GM19025 (cell line): ENCODE measurements at regions not wholly inside any gene's neighbourhood (a gene's known extent, or its start where the extent isn't known, plus 50 kb on each side); places are given as distances from the start of the nearest gene placed in this dataset.

Experiments
- ATAC-seq: cut with Tn5 transposase; IDR thresholded peaks from one replicate; pipeline ENCODE4 v1.9.1; 2021; ENCODE audit warnings: mild to moderate bottlenecking, low read depth, moderate library complexity; ENCODE audit not compliant: unreplicated experiment

DNA sequence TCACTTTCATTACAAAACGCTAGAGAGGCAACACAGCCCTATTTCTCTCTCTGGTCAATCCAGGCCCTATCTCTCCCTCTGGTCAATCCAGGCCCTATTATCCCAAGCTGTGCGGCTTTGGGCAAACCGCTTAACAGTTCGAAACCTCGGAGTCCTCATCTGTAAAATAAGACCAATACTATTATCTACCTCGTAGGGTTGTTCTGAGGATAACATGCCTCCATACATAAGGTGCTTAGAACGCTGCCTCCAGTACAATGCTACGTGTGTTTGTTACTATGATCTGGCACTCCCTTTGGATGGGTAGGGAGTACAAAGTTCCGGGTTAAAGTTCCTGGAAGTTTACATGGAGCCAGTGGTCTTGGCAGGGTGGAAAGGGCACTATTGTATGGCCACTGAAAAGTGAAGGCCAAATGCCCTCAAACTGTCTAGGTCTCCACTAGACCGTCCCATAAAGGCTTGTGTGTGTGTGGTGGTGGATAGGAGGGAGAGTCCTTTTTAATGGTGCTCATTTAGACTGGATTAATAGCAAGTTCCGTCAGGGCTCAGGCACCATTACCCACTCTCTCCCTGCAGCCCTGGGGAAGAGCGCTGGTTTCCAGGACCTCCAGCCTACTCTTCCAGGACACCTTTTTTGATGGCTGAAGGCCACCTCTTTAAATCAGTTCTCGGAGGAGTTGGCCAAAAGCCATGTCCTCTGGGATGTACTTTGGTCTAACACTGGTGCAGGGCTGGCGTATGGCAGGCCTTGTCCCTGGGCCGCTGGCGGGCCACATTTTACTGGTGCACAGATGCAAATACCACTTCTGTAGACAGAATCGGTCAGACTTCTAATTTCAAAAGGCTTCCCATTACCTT is 75.6 kb upstream of the BCOR start:
- ATAC-seq: no peak

DNA sequence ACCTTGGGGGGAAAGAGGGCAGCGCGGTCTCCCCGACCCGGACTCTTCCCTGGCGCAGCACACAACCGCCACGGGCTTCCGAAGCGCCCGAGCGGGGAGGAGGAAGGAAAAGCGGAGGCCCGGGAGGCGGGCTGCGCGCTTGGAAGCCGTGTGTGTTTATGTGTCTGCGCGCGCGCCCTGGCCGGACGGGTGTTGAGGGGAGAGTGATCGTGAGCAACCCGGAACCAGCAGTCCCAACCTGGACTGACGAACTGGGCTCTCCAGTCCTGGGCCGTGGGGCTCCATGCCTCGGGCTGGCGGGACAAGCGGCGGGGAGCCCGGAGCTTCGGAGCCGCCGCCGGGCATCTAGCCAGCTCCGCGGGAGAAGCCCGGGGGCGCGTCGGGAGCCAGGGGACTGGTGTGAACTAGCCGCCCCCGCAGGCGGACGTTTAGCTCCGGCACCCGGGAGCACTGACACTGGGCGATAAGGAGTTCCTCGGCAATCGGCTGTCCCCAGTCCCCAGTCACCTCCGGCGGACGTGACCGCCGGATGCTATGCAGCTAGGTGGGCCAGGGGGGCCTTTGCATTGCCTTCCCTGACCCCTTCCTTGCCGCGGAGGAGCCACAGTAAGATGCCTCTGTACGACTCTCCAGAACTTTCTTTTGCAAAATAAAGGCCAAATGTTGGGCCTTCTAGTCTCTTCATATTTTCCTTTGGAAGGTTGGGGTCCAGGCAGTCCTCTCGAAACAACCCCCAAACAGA is 74.8 kb upstream of the BCOR start:
- no peak for ATAC-seq

DNA sequence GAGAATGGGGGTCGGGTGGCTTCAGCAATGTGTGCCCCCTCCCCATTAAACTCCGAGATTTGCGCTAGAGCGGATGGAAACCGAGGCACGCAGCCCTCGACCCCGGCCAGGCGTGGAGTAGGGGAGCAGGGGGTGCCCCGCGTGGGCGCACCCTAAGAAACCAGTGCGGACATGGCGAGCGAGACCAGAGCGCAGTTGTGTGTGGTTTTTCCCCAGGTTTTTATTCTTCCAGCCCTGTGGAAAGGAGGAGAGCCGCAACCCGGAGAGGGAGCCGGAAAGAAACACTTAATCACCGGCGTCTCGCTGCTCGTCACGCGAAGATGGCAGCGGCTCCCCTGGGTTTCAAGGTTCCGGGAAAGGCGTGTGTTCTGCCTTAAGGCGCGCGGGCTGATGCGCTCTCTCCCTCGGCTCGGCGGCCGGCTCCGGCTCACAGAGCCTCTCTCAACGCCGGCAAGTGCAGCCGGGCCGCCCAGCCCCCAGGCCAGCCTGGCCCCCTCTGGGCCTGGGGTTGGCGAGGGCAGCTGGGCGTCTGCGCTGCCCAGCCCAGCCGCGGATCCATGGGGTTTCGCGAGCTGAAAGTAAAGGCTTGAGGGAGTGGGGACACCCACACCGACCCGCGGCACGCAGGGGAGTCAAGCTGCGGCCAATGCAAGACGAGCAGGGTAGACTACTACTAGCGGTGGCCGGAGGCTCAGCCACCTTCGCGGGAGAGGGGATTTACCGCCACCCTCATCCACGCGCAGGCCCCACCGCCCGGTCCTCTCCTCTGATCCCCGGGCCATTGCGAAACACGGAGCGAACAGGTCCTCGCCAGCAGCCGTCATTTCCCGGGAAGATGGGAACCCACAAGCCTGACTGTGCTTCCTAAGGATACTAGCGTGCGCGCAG is 74.0 kb upstream of the BCOR start:
- no peak for ATAC-seq

DNA sequence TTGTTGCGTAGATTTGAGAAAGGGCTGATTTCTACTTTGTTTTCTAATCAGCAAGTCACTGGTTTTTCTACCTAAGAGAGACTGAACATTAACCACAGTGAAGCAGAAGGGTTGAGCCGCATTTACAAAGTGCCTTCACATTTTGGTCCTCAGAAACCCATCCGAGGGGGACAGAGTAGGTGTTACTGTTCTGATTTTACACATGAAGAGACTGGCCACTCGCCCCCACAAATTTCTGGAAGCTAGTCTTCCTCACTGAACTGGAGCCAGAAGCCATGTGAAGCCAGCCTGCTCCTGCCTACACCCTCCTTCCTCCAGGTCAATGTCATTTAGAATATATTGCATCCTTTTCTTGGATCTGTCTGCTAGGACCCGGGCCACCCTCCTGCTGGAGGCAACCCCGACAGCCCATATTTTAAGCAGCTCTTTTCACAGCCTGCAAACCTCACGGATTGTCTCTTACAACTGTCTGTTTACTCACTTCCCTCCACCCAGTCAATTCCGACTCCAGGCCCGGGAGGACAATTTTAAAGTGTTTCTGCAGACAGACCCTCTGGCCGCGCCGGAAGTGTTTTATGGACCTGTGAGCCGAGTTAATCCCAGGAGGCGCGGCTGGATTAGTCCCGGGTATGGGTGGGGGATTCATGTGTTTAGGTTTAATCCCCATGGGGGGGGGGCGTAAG is 73.2 kb upstream of the BCOR start:
- ATAC-seq: no peak

DNA sequence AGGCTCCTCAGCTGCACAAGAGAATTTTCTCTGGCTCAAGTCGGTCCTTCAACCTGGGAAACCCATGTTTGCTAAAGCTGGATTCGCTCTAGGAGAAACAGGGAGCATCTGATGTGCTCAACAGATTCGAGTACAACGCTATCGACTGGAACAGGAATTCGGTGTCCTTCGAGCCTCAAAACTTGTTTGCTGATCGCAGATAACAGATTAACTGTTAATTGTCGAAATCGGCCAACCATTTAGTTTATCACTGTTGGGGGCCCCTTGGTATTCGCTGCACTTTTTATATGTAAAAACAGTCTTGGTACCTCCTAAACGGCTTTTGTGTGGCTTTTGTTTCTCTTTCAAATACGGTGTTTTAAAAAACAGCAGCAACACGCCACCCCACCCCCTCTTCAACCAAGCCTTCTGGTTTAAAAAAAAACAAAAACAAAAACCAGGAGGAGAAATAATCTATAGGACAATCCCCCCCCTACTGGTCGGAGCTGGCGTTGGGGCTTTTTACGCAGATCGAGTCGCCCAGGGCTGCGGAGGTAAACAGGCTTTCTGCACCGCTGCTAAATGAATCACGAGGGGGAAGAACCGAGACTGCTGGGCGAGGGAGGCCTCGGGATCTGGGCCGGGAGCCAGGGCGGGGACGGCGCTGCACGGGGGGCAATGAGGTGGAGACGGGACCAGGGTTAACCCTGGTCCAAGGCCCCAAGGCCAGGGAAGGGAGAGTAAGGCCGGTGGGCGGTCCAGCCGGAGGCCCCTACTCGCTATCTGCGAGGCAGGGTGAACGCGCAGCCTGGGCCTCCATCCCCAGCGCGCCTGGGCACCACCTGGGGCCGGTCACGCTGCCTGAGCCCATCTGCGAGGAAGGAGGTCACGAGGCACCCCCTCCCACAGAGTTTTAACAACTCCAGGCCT is 71.7 kb upstream of the BCOR start:
- ATAC-seq: no peak

DNA sequence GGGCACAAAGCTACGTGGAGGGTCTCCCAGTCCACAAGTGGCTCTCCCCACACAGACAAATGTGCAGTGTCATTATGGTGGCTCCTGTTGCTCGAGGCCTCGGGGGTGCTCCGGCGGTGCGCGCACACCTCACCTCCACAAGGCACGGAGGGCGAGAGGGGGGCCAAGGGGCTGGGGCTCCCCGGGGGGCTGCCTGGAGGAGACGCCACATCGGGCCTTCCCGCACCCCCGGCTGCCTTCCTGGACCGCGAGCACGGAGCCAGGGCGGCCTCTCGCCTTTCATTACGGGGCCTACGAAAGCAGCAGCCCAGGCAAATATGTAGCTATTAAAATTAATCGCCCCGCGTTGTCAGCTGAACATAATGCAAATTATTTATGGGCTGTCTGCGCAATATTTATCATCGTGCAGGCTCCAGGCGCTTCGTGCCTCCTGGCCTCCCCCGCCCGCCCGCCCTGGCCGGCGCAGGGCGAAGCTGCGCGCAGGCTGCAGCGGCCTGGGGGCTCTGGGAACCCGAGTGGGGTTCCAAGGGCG is 70.8 kb upstream of the BCOR start:
- no peak for ATAC-seq

DNA sequence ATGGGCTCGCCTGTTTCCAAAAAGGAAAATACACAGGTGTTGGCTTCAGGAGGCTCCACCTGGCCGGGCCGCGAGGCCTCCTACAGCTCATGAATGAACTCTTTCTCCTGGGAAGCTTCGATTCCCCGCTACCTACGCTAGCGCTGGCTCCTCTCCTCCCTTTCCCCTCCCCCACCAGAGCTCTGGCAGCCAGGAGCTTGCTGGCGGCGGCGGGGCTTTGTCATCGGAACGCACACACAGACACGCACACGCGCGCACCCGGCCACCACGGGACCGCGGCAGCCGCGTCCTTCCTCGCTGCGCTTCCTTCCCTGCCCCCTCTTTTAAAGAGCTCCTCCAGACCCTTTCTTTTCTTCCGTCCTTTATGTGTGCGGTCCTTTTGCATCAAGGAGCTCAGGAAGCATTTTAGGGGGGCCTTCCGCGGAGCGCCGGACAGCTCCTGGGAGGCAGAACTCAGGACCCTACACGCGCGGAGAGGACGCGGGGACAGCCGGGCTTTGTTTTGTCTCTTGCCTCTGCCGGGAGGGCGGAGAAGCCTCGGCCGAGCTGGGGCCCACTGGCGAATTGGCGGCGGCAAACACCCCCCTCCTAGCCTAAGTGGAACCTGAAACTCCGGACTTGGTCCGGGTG is 70.2 kb upstream of the BCOR start:
- no peak for ATAC-seq

DNA sequence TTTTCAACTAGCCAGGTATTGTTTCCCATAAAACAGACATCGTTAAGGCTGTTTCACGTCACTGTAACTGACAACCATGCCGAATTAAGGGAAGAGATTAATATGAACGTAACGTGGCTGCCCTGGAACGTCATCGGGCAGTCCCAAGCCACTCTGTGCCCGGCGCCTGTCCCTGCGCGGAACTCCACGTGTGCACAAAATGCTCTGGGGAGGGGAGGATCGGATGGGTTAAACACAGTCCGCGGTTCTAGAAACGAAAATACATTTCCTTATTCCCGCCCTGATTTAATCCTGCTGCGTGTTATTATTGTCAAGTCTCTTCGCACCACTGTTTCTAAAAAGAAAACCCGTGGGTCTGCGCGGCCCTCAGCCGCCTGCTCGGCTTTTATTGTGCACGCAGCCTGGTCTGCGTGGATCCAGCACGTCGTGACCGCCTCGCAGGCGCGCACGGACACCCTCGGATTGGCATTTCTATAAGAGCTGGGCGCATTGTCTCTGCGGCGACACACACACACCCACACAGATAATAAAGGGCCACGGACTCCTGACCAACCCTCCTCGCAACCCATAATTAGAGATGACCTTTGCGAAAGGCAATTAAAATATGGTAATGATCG is 69.6 kb upstream of the BCOR start:
- ATAC-seq: no peak

DNA sequence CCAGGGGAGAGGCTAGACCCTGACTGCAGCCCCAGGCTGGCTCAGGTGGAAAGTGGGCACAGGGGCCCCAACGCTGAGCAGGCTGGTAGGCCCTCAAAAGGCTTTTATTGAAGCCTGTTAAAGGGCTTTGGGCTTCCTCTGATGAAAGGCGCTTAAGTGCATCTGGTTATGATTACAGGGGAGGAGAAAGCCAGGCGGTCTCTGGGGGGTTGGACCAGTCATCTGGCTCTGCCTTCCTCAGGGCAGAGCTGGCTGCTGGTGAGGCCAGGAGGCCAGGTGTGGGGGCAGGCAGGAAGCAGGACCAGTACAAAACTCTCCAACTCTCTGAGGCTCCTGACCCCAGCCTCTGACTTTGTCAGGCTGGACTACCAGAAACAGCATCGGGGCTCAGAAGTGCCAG is 68.8 kb upstream of the BCOR start:
- ATAC-seq: no peak

DNA sequence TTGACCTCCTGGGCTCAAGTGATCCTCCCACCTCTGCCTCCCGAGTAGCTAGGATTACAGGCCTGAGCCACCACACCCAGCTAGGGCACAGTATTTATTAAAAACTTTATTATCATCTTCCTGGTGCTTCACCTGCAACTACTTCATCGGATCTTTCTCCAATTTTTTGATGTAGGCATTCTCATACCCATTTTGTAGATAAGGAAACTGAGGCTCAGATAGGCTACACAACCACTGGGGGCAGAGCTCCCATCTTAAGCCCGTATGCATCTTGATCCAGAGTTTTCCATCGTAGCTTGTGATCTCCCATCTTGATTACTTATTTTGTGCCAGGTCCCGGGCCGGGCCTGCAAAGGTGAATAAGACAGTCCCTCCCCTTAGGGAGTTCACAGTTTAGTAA is 68.1 kb upstream of the BCOR start:
- ATAC-seq: no peak

DNA sequence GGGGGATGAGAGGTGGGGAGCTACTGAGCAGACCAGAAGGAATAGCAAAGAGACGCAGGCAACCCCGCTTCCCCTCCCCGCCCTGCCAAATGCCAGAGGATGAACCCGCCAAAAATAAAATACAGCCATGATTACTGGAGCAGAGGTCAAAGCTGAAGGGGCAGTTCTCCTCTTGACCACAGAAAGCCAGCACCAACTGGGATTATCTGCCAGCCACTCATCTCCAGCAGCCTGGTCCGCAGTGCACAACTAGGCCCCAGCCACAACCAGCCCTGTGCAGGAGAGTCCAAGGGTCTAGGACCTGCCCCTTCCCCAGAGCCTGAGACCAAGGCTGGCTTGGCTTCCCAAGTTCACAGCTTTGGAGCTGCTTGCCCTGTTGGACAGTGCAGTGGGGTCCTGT is 67.4 kb upstream of the BCOR start:
- no peak for ATAC-seq

DNA sequence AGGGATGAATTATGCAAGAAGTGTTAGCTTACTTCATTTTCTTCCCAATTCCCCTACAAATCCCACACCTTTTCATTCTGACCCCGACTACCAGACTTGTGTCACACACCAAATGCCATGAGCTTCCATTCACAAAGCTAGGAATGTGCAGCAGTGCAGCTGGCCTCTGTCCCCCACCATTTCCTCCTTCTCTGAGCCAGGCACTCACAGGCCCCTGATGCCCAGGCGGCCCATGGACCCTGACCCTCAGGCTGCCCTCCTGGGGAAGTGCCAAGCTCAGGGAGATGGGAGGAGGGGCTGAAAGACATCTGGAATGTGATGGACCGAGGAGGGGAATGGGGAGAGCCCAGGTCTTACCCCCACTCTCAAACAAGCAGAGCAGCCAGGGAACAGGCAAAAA is 67.0 kb upstream of the BCOR start:
- no peak for ATAC-seq

DNA sequence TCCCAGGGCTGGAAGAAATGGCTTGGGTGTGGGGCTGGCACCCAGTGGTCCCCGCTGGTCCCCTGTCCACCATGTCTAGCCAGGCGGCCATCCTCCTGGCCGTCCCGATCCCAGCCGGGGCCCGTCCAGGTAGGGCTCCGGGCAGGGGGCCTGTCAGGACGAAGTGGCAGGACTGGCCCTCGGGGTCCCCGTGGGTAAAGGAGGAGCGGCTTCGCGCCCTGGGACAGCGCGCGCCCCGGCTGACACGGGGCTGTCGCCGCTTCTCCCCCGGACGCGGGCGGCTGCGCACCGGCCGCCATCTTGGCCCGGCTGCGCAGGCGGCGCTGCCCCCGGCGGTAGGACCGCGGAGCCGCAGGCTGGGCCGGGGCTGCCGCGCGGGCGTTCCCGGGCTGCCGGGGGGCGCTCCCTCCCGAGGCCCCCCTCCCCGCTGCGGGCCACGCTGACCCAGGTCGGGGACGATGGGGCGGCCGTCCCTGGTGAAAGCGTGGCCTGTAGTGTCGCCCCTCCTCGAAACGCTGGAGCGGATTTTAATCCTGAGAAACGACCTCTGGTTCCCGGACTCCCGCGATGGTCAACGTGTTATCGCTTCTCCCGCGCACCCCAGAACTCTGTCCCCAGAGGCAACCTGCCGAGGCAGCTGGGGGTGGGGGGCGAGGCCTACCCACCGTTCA is 60.4 kb upstream of the BCOR start:
- ATAC-seq: no peak

DNA sequence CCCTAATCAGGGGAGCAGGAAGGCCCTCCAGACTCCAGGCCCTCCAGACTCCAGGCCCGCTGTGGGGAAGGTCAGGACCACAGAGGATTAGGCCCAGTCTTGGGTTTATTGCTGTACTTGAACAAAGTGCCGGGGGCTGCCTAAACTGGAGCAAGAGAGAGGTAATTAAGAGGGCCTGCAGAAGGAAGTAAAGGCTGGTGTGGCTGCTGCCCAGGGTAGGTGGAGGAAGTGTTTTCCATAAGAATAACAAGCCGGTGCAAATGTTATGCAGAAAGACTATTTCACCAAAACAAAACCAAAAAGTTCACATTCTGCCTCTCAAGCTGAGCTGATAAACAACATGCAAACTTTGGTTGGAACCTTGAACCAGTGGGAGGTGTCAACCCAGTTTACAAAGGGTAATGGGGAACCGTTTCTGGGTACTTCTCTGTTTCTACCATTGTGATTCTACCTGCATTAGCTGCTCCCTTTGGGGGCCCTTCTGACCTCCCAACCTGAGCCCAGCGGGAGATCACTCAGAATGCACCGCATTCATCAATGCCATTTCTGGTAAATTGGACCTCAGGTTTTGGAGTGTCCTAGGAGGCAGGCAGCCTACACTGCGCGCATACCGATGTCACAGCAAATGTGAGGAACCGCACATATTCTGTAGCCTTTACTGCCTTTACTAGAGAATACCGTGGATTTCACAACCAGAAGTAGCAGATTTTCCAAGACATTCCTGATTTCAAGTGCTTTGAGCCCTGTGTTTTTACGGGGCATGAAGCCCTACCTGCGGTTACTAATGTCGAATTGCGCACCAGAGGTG is 59.7 kb upstream of the BCOR start:
- no peak for ATAC-seq

DNA sequence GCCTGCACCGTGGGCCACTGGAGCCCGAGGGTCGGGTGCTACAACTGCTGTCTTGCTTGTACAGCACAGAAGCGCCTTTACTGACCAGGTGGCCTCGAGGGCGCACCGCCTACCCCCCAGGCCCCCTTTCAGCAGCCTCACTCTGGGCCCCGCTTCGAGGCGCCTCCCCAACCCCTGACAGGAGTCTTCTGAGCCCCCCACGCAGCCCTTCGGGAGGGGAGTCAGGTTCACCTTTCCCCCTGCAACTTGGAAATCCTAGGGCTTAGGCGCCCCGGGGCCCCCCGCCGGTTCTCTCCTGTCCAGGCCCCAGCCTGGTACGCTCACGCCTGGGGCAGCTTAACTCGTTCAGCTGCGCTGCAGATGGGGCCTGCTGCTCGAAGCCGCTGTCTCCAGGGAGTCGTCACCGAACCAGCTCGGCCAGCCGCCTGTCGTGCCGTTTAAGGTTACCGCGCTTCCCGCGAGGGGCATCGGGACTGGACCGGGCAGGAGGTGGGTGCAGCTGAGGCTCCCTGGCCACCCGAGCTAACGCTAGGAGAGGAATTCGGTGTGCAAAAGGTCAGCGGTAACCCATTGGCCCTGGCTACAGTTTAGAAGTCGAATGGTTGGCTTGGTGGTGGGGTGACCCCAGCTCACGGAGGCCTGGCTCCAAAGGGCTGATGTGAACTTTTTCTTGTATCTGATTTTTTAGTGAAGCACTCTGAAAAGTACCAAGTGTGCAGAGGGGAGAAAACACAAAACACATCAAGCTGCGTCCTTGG is 58.9 kb upstream of the BCOR start:
- no peak for ATAC-seq
